Coronary artery (tissue), 2 donors: ENCODE measurements at regions not wholly inside any gene's neighbourhood (a gene's known extent, or its start where the extent isn't known, plus 50 kb on each side); places are given as distances from the start of the nearest gene placed in this dataset.

Experiments used
- DNase-seq: peaks from one replicate; pipeline ENCODE4 v3.0.0-alpha.2; 2017; ENCODE audit warnings: low spot score
- H3K27ac ChIP-seq, 2 donors: fragments of 200-600 bp; sonication (generic); one replicate each; pipeline ENCODE4 v1.5.1; 2016 to 2019
- H3K4me3 ChIP-seq: fragments of 200-600 bp; sonication (generic); 2 replicates; pipeline ENCODE4 v1.5.1; 2016; ENCODE audit warnings: mild to moderate bottlenecking, moderate library complexity
- TF ChIP-seq, protein P1 (sequence below): fragments of 200-600 bp; sonication (generic); IDR thresholded peaks from one replicate; pipeline ENCODE4 v1.5.1; 2019; ENCODE audit warnings: antibody characterized with exemption

DNA sequence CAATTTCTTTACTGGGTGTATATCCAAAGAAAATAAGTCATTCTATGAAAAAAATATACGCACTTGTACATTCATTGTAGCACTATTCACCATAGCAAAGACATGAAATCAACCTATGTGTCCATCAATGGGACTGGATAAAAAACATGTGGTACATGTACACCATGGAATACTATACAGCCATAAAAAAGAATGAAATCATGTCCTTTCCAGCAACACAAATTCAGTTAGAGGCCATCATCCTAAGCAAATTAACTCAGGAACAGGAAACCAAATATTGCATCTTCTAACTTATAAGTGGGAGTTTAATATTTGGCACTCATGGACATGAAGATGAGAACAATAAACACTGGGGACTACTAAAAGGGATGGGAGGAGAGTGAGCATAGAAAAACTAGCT lies 325.7 kb downstream of the TGFB2 start:
- Histone ChIP-seq H3K27ac (no peak overlapping the region), H3K4me3 (no peak overlapping the region)
- no peak for DNase-seq
- TF ChIP-seq, protein P1, sequence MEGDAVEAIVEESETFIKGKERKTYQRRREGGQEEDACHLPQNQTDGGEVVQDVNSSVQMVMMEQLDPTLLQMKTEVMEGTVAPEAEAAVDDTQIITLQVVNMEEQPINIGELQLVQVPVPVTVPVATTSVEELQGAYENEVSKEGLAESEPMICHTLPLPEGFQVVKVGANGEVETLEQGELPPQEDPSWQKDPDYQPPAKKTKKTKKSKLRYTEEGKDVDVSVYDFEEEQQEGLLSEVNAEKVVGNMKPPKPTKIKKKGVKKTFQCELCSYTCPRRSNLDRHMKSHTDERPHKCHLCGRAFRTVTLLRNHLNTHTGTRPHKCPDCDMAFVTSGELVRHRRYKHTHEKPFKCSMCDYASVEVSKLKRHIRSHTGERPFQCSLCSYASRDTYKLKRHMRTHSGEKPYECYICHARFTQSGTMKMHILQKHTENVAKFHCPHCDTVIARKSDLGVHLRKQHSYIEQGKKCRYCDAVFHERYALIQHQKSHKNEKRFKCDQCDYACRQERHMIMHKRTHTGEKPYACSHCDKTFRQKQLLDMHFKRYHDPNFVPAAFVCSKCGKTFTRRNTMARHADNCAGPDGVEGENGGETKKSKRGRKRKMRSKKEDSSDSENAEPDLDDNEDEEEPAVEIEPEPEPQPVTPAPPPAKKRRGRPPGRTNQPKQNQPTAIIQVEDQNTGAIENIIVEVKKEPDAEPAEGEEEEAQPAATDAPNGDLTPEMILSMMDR: no peak

DNA sequence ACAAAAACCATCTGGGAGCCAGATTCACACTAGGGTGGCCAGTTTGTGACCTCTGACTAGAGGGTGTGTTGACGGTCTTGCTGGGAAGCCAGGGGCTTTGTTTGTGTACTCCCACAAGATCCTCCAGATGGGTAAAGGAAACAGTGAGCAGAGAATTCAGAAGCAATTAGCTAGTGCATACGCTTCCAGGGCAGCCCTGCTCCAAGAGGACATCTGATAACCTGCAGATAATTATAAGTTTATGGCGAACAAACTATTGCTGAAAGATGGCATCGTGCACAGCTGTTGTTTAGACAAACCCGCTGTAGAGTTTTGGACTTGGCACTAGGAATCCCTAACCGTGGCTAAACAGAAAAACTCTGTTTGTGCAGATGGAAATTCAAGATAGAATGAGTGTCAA lies 326.4 kb downstream of the TGFB2 start:
- no peak overlapping the region for H3K27ac ChIP-seq
- TF ChIP-seq, protein P1: no peak
- no peak for DNase-seq

DNA sequence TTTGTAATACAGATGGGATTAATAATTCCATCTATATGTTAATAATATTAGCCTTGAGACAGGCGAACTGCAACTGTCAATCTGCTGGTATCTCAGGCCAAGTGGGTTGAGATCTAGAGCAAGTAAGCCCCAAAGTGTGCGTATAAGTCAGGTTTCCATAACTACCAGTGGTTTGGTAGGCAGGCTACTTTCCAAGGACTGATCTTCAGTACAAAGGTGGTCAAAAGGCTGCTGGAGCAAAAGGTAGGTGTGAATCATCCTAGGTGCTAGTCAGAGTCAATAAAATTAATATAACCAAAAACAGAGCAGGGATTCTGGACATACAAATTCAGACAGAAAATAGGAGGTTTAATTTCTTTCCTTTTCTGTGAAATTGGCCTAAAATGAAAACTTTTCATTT lies 328.0 kb downstream of the TGFB2 start:
- TF ChIP-seq, protein P1: no peak
- no peak overlapping the region for H3K4me3 ChIP-seq

More for the DNA sequence above, 326.4 kb downstream of the TGFB2 start:
- H3K4me3 ChIP-seq: no peak overlapping the region

DNA sequence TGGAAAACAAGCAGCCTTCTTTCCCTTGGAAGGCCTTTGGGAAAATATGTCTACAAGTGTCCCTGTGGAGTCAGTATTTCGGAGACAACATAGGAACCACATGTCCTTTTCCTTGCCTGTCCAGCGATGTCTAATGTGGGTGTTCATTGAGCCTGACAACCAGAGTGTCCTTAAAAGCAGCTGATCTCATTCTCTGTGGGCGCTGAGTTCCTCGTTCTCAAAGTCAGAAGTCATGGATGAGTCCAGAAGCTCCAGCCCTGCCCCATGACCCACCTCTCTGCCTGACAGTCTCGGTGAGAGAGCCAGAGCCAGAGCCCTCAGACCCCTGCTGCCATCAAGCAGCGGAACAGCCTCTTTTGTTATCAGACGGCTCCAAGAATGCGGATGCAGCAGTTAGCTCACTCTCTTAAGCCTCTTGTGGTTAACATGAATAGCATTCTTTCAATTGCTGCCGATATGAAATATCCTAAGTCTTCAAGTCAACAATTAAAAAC lies 329.2 kb downstream of the TGFB2 start:
- Histone ChIP-seq H3K27ac (peak overlapping the region; percentile 43 to 63), H3K4me3 (peak overlapping the region; percentile 53)
- TF ChIP-seq, protein P1: no peak
- DNase-seq: no peak

More for the DNA sequence above, 328.0 kb downstream of the TGFB2 start:
- no peak for DNase-seq
- no peak overlapping the region for H3K27ac ChIP-seq

GRCh38 chr1:218677026-218677425 lies 331.9 kb downstream of the TGFB2 start:
- Histone ChIP-seq H3K4me3 (no peak overlapping the region), H3K27ac (no peak overlapping the region)
- TF ChIP-seq, protein P1: no peak
- DNase-seq: no peak

DNA sequence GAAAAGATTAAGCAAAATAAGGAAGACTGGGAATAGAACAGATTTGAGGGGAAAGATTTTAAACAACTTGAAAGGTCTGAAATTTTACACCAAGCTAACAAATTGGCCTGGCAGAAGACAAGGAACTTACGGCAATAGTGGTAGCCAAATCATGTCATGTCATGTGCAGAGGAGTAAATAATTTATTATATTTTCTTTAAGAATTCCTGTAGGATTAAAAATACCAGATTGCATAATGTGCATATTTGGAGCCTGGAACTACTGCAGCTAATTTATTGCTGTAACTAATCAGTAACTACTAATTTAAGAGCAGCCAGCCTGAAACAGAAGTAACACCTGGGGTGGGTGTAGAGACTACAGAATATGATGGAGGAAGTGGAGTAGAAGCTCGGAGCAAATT lies 334.3 kb downstream of the TGFB2 start:
- Histone ChIP-seq H3K27ac (no peak overlapping the region), H3K4me3 (no peak overlapping the region)
- TF ChIP-seq, protein P1: no peak
- DNase-seq: no peak

- DNase-seq: no peak
- TF ChIP-seq, protein P1: no peak
- H3K27ac ChIP-seq: peak overlapping the region in 1 of 2 donors; percentile 2
- no peak overlapping the region for H3K4me3 ChIP-seq
Observed at GRCh38 chr1:218679988-218680748, 335.0 kb downstream of the TGFB2 start.
